ENCODE measurements at regions not wholly inside any gene's neighbourhood (a gene's known extent, or its start where the extent isn't known, plus 50 kb on each side); places are given as distances from the start of the nearest gene placed in this dataset.

GRCh38 chr2:152254976-152255375 is 79.4 kb upstream of the STAM2 start:
- Histone ChIP-seq H3K4me1 (ENCODE audit: control insufficient read depth, insufficient read depth, low read length) (no peaks in the 10 kb centered on the region), H3K27ac (ENCODE audit: low read length) (no peak overlapping the region), H3K36me3 (ENCODE audit: control insufficient read depth, insufficient read depth, low read length) (no peaks in the 10 kb centered on the region), H3K4me3 (ENCODE audit: low read depth in 2 of 2, low read length in 2 of 2) (no peak overlapping the region), H3K9me3 (ENCODE audit: control insufficient read depth, insufficient read depth, low read depth, low read length) (no peaks in the 10 kb centered on the region), H3K27me3 (ENCODE audit: control insufficient read depth, insufficient read depth, low read length) (no peaks in the 10 kb centered on the region)
- intact Hi-C loops (cut with micrococcal nuclease; ENCODE audit: unreplicated experiment) = no loop called here
- POLR2A ChIA-PET = no interaction called here
- TF ChIP-seq POLR2AphosphoS5 (IDR thresholded peaks at IDR 0.05; ENCODE audit: low read depth, low read length) (no peak), REST (IDR thresholded peaks at IDR 0.05; ENCODE audit: insufficient read depth in 1 of 2, low read depth in 2 of 2, low read length in 1 of 2) (no peak), CTCF (IDR thresholded peaks at IDR 0.05) (no peak), SIN3A (IDR thresholded peaks at IDR 0.05; ENCODE audit: borderline replicate concordance, insufficient read depth, low read depth, low read length) (no peak), TCF7L2 (IDR thresholded peaks at IDR 0.05; ENCODE audit: low read depth, low read length) (no peak)
- no peak for DNase-seq (ENCODE audit: low read depth, low spot score)
- in situ Hi-C loops (cut with HindIII; ENCODE audit: low pct_unique_long_range_greater_than_20kb, low sequenced_read_pairs) = no loop called here
- CTCF ChIA-PET = no interaction called here
- ATAC-seq = no peak
- BruUV-seq (replicated peaks) = no TSS peak

- no peaks in the 10 kb centered on the region for H3K27me3 ChIP-seq (ENCODE audit: control insufficient read depth, insufficient read depth, low read length)
- CTCF ChIA-PET = no interaction called here
- ATAC-seq (no peak), DNase-seq (ENCODE audit: low read depth, low spot score) (no peak)
- intact Hi-C loops (cut with micrococcal nuclease; ENCODE audit: unreplicated experiment) = no loop called here
- no peaks in the 10 kb centered on the region for H3K36me3 ChIP-seq (ENCODE audit: control insufficient read depth, insufficient read depth, low read length)
- H3K27ac ChIP-seq (ENCODE audit: low read length) = no peak overlapping the region
- no peak for TF ChIP-seq POLR2AphosphoS5 (IDR thresholded peaks at IDR 0.05; ENCODE audit: low read depth, low read length)
- TF ChIP-seq CTCF (IDR thresholded peaks at IDR 0.05) = no peak
- no peak for TF ChIP-seq TCF7L2 (IDR thresholded peaks at IDR 0.05; ENCODE audit: low read depth, low read length)
- TF ChIP-seq REST (IDR thresholded peaks at IDR 0.05; ENCODE audit: insufficient read depth in 1 of 2, low read depth in 2 of 2, low read length in 1 of 2) = no peak
- TF ChIP-seq SIN3A (IDR thresholded peaks at IDR 0.05; ENCODE audit: borderline replicate concordance, insufficient read depth, low read depth, low read length) = no peak
- in situ Hi-C loops (cut with HindIII; ENCODE audit: low pct_unique_long_range_greater_than_20kb, low sequenced_read_pairs) = no loop called here
- POLR2A ChIA-PET = no interaction called here
- no peaks in the 10 kb centered on the region for H3K9me3 ChIP-seq (ENCODE audit: control insufficient read depth, insufficient read depth, low read depth, low read length)
- no peak overlapping the region for H3K4me3 ChIP-seq (ENCODE audit: low read depth in 2 of 2, low read length in 2 of 2)
- no peaks in the 10 kb centered on the region for H3K4me1 ChIP-seq (ENCODE audit: control insufficient read depth, insufficient read depth, low read length)
- no TSS peak for BruUV-seq (replicated peaks)
Observed at GRCh38 chr2:152255918-152256317, 79.1 kb upstream of the FMNL2 start.
